Endothelial cell of umbilical vein (primary cell): ENCODE measurements at regions not wholly inside any gene's neighbourhood (a gene's known extent, or its start where the extent isn't known, plus 50 kb on each side); places are given as distances from the start of the nearest gene placed in this dataset.

Source experiments
- BruUV-seq: library from RNA; stranded (reverse); fragments of 400-500 nt; replicated peaks from 2 replicates; lab custom pipeline; 2021; lab: Mats Ljungman, UMichigan
- CTCF ChIA-PET: fragments of 300-600, 350-600 bp; sonication (Branson Sonifier 250); formaldehyde crosslinking; loops from one replicate; lab custom pipeline; 2021; ENCODE audit warnings: antibody characterized with exemption, inconsistent platforms; lab: Charles Lee
- POLR2A ChIA-PET: fragments of 300-600, 350-600 bp; sonication (Branson Sonifier 250); formaldehyde crosslinking; loops from one replicate; lab custom pipeline; 2021; ENCODE audit warnings: antibody characterized with exemption, inconsistent platforms; lab: Charles Lee
- DNase-seq: peaks from one replicate; pipeline ENCODE4 v3.0.0-alpha.2; 2011; ENCODE audit warnings: low read depth, low spot score
- FAIRE-seq: peaks from 2 replicates; lab custom pipeline; 2011; peaks lifted over from hg19 to GRCh38; lab: Jason Lieb, UNC
- H2AFZ ChIP-seq: 2 replicates; pipeline ENCODE4 v1.6.0; 2012; ENCODE audit warnings: low read depth, low read length, control low read depth, inconsistent platforms
- H3K27ac ChIP-seq: 2 replicates; pipeline ENCODE4 v1.5.1; 2011; ENCODE audit warnings: low read depth, mild to moderate bottlenecking, control low read depth, low read length, moderate library complexity; ENCODE audit not compliant: insufficient read depth
- H3K27me3 ChIP-seq, 2 experiments: 2 replicates each; pipeline versions ENCODE4 v1.6.0 to v1.6.1; 2011; ENCODE audit warnings: low read length in 2 of 2, mixed read lengths in 1 of 2; ENCODE audit not compliant: control insufficient read depth in 2 of 2, insufficient read depth in 2 of 2
- H3K36me3 ChIP-seq, 2 experiments: 2 replicates in 1 of 2; 3 replicates in 1 of 2; pipeline ENCODE4 v1.5.1; 2011; ENCODE audit warnings: low read length in 2 of 2, mild to moderate bottlenecking in 1 of 2, moderate library complexity in 1 of 2; ENCODE audit not compliant: control insufficient read depth in 2 of 2, insufficient read depth in 2 of 2; ENCODE audit errors: extremely low read depth in 1 of 2
- H3K4me1 ChIP-seq: 3 replicates; pipeline ENCODE4 v1.5.1; 2011; ENCODE audit warnings: mild to moderate bottlenecking, low read length; ENCODE audit not compliant: control insufficient read depth, insufficient read depth; ENCODE audit errors: extremely low read depth
- H3K4me2 ChIP-seq: 2 replicates; pipeline ENCODE4 v1.6.1; 2011; ENCODE audit warnings: low read length, control low read depth, mixed read lengths; ENCODE audit not compliant: insufficient read depth
- H3K4me3 ChIP-seq, 3 experiments: fragments of 200-600 bp in 1 of 3; sonication (generic), shearing (Covaris generic) in 1 of 3; replicated peaks in 1 of 3; 2 replicates each; pipeline ENCODE4 v1.5.1; 2011 to 2016; ENCODE audit warnings: control low read depth in 3 of 3, low read length in 3 of 3, mild to moderate bottlenecking in 2 of 3, inconsistent platforms in 1 of 3, low read depth in 1 of 3, moderate library complexity in 1 of 3; ENCODE audit not compliant: insufficient read depth in 1 of 3
- H3K79me2 ChIP-seq: 2 replicates; pipeline ENCODE4 v1.6.0; 2012; ENCODE audit warnings: low read length, inconsistent platforms; ENCODE audit not compliant: control insufficient read depth, insufficient read depth
- H3K9ac ChIP-seq: replicated peaks from 2 replicates; pipeline ENCODE3; 2011; ENCODE audit warnings: low read length, control low read depth; ENCODE audit not compliant: insufficient read depth; ENCODE audit errors: extremely low read depth
- H3K9me1 ChIP-seq: replicated peaks from 3 replicates; pipeline ENCODE4 v1.6.0; 2011; ENCODE audit warnings: mild to moderate bottlenecking, low read length; ENCODE audit not compliant: control insufficient read depth, insufficient read depth; ENCODE audit errors: extremely low read depth
- H3K9me3 ChIP-seq: replicated peaks from 2 replicates; pipeline ENCODE4 v1.5.1; 2012; ENCODE audit warnings: low read length, inconsistent platforms; ENCODE audit not compliant: control insufficient read depth, insufficient read depth
- H4K20me1 ChIP-seq: replicated peaks from 2 replicates; pipeline ENCODE3; 2011; ENCODE audit warnings: mild to moderate bottlenecking, low read length; ENCODE audit not compliant: control insufficient read depth, insufficient read depth; ENCODE audit errors: extremely low read depth
- CTCF ChIP-seq, 2 donors: IDR thresholded peaks; 1 replicate in 1 of 2; 2 replicates in 1 of 2; pipeline ENCODE4 v1.5.1; 2011; ENCODE audit warnings: low read length in 2 of 2, mild to moderate bottlenecking in 2 of 2, moderate library complexity in 2 of 2, control low read depth in 1 of 2, inconsistent platforms in 1 of 2, low read depth in 1 of 2; ENCODE audit not compliant: insufficient read depth in 1 of 2; ENCODE audit errors: extremely low read depth in 1 of 2
- EZH2 ChIP-seq: IDR thresholded peaks from 2 replicates; pipeline ENCODE4 v1.6.1; 2012; ENCODE audit warnings: borderline replicate concordance, low read depth, mild to moderate bottlenecking, moderate library complexity, low read length, inconsistent platforms; ENCODE audit not compliant: severe bottlenecking
- FOS ChIP-seq: IDR thresholded peaks from 2 replicates; pipeline ENCODE4 v1.6.1; 2011; ENCODE audit warnings: mild to moderate bottlenecking, low read length, moderate library complexity, borderline replicate concordance; ENCODE audit not compliant: insufficient read depth
- GATA2 ChIP-seq: IDR thresholded peaks from 2 replicates; pipeline ENCODE4 v1.7.0; 2011; ENCODE audit warnings: low read depth, mild to moderate bottlenecking, moderate library complexity, mixed read lengths, low read length; ENCODE audit not compliant: insufficient read length, insufficient read depth
- JUN ChIP-seq: IDR thresholded peaks from 2 replicates; pipeline ENCODE4 v1.6.1; 2011; ENCODE audit warnings: borderline replicate concordance, low read depth; ENCODE audit not compliant: insufficient read length, insufficient read depth
- MAX ChIP-seq: IDR thresholded peaks from 2 replicates; pipeline ENCODE4 v1.6.1; 2011; ENCODE audit not compliant: insufficient read depth, insufficient read length
- MYC ChIP-seq: IDR thresholded peaks from one replicate; pipeline ENCODE4 v1.6.1; 2011; ENCODE audit warnings: mild to moderate bottlenecking, low read depth, low read length
- POLR2A ChIP-seq: IDR thresholded peaks from 2 replicates; pipeline ENCODE4 v1.6.1; 2012; ENCODE audit warnings: low read depth, mild to moderate bottlenecking, control low read depth, low read length
- POLR2AphosphoS5 ChIP-seq: IDR thresholded peaks from 2 replicates; pipeline ENCODE4 v1.6.1; 2012; ENCODE audit warnings: low read depth, mild to moderate bottlenecking, control low read depth, low read length, moderate library complexity; ENCODE audit not compliant: insufficient read depth
- dilution Hi-C: fragments of 300-500 bp; cut with MboI; formaldehyde crosslinking; loops from one replicate; pipeline ENCODE4 v1.15.0; 2019; ENCODE audit warnings: low sequenced_read_pairs; ENCODE audit not compliant: extremely low pct_ligation_motif_present
- intact Hi-C: fragments of 100-400 bp; cut with micrococcal nuclease; formaldehyde crosslinking; loops from one replicate; pipeline ENCODE4 v1.10.0; 2022

GRCh38 chr5:170444969-170445505 lies 55.9 kb upstream of the KCNMB1 start:
- Histone ChIP-seq H3K27ac (no peak overlapping the region), H3K36me3 (no peaks in the 10 kb centered on the region), H4K20me1 (no peaks in the 10 kb centered on the region), H3K27me3 (no peaks in the 10 kb centered on the region), H3K9me3 (no peaks in the 10 kb centered on the region), H3K9me1 (no peaks in the 10 kb centered on the region), H3K4me3 (no peak overlapping the region), H2AFZ (no peak overlapping the region), H3K79me2 (no peaks in the 10 kb centered on the region), H3K4me2 (no peak overlapping the region), H3K9ac (no peak overlapping the region), H3K4me1 (no peaks in the 10 kb centered on the region)
- ChIA-PET CTCF (interaction anchor here (1.2 to 1.4 kb wide), 2 partner anchors 10 to 158 kb away, joined by 3 to 4 read pairs; no protein-coding TSS in a partner anchor), POLR2A (no interaction called here)
- DNase-seq (no peak), FAIRE-seq (no peak)
- no TSS peak for BruUV-seq
- dilution Hi-C loops (no loop called here), intact Hi-C loops (no loop called here)
- no peak for TF ChIP-seq MAX
- TF ChIP-seq FOS = no peak
- no peak for TF ChIP-seq MYC
- no peak for TF ChIP-seq JUN
- no peak for TF ChIP-seq EZH2
- no peak for TF ChIP-seq POLR2A
- no peak for TF ChIP-seq POLR2AphosphoS5
- TF ChIP-seq GATA2 = no peak
- TF ChIP-seq CTCF (IDR thresholded peaks at IDR 0.05; ENCODE audit: extremely low read depth in 1 of 2, insufficient read depth in 1 of 2, low read depth in 1 of 2, low read length in 2 of 2) = no peak
